HEK293T (cell line): ENCODE measurements at regions not wholly inside any gene's neighbourhood (a gene's known extent, or its start where the extent isn't known, plus 50 kb on each side); places are given as distances from the start of the nearest gene placed in this dataset.
"Not testable (repeated sequence)": the region's sequence is repeated elsewhere in the genome, so short reads cannot be mapped to it uniquely, and the experiment has no call there.

Experiments used
- CTCF ChIA-PET: fragments of 350-600 bp; formaldehyde crosslinking; extraction: SDS; loops from one replicate; lab custom pipeline; 2021; ENCODE audit warnings: antibody characterized with exemption, inconsistent platforms; lab: Yijun Ruan, JAX
- POLR2A ChIA-PET: fragments of 350-600 bp; formaldehyde crosslinking; extraction: SDS; loops from one replicate; lab custom pipeline; 2020; ENCODE audit warnings: antibody characterized with exemption, inconsistent platforms; lab: Yijun Ruan, JAX
- DNase-seq: peaks from one replicate; pipeline ENCODE4 v3.0.0; 2012; ENCODE audit warnings: mixed read lengths; ENCODE audit errors: extremely low spot score
- ARNT ChIP-seq: fragments of 450-650 bp; IDR thresholded peaks from 2 replicates; pipeline ENCODE4 v1.6.1; 2017; ENCODE audit warnings: mild to moderate bottlenecking
- BHLHE40 ChIP-seq: fragments of 450-650 bp; IDR thresholded peaks from 2 replicates; pipeline ENCODE4 v1.6.1; 2016; ENCODE audit warnings: mild to moderate bottlenecking, moderate library complexity, borderline replicate concordance
- CTBP1 ChIP-seq: fragments of 450-650 bp; IDR thresholded peaks from 2 replicates; pipeline ENCODE4 v1.6.1; 2016; ENCODE audit warnings: borderline replicate concordance
- ELF4 ChIP-seq: fragments of 450-650 bp; IDR thresholded peaks from 2 replicates; pipeline ENCODE4 v1.6.1; 2017; ENCODE audit warnings: antibody characterized with exemption
- FOXA1 ChIP-seq: fragments of 450-650 bp; IDR thresholded peaks from 2 replicates; pipeline ENCODE4 v1.6.1; 2016; ENCODE audit warnings: mild to moderate bottlenecking
- FOXK2 ChIP-seq: fragments of 450-650 bp; IDR thresholded peaks from 2 replicates; pipeline ENCODE4 v1.6.1; 2016; ENCODE audit warnings: mild to moderate bottlenecking
- FOXM1 ChIP-seq: fragments of 450-650 bp; IDR thresholded peaks from 2 replicates; pipeline ENCODE4 v1.6.1; 2017; ENCODE audit warnings: mild to moderate bottlenecking, borderline replicate concordance
- HDGF ChIP-seq: fragments of 450-650 bp; IDR thresholded peaks from 2 replicates; pipeline ENCODE4 v1.6.1; 2017; ENCODE audit warnings: antibody characterized with exemption, borderline replicate concordance
- L3MBTL2 ChIP-seq: fragments of 450-650 bp; conservative IDR thresholded peaks from 2 replicates; pipeline ENCODE4 v1.6.1; 2016; ENCODE audit warnings: mild to moderate bottlenecking
- LEF1 ChIP-seq: fragments of 450-650 bp; IDR thresholded peaks from 2 replicates; pipeline ENCODE4 v1.6.1; 2017; ENCODE audit warnings: mild to moderate bottlenecking, borderline replicate concordance
- NFRKB ChIP-seq: fragments of 450-650 bp; IDR thresholded peaks from 2 replicates; pipeline ENCODE4 v1.6.1; 2016; ENCODE audit warnings: mild to moderate bottlenecking, moderate library complexity
- PKNOX1 ChIP-seq: fragments of 450-650 bp; IDR thresholded peaks from 2 replicates; pipeline ENCODE4 v1.6.1; 2016
- SUZ12 ChIP-seq: fragments of 450-650 bp; IDR thresholded peaks from 2 replicates; pipeline ENCODE4 v1.6.1; 2016; ENCODE audit warnings: mild to moderate bottlenecking
- TARDBP ChIP-seq: fragments of 450-650 bp; IDR thresholded peaks from 2 replicates; pipeline ENCODE4 v1.6.1; 2016
- ZNF384 ChIP-seq: fragments of 450-650 bp; IDR thresholded peaks from 2 replicates; pipeline ENCODE4 v1.6.1; 2016

- POLR2A ChIA-PET, result no interaction called here
- CTCF ChIA-PET, result no interaction called here
- TF ChIP-seq BHLHE40 (no peak), CTBP1 (no peak), ARNT (no peak), ZNF384 (no peak), PKNOX1 (no peak), L3MBTL2 (no peak), FOXA1 (no peak), NFRKB (no peak), FOXM1 (no peak), FOXK2 (no peak), TARDBP (no peak), HDGF (no peak), LEF1 (no peak), ELF4 (no peak)
- DNase-seq, result no peak
These were observed 398.2 kb upstream of the FRG2C start for GRCh38 chr3:75265897-75266296.

DNA sequence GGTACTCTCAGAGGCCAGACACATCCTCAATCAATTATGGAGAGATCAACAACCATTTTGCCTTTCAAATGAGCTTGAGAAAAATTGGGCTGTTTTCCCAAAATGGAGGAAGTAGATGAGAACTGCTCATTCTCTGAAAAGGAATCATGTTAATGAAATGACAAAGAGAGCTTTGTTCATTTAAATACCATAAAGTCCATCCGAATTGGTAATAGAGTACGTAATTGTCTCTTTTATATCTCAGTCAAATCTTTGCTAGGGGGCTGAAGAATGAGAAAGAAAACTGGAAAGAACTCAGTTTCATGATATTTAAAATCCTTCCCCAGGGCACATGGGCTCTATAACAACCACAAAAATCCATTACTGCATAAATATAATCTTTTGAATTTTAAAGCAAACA lies 395.6 kb upstream of the FRG2C start:
- DNase-seq, CTCF ChIA-PET: not testable (repeated sequence)

DNA sequence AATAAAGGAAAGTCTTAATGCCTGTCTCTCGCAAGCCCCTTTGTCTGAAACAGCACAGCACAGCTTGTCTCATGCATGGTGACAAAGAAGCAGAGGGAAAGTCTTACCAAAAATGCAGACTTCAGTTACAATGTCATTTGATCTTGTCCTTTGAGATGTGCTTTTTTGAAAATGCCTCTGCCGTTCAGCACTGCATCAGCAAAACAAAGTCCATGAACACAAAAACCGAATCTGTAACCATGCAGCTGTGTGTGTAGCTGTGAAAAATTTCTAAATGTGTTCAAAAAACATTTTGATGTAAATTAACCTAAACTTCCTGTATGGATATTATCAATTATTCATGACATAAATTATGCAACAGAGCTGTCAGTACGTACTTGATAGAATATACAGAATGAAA lies 391.9 kb upstream of the FRG2C start:
- CTCF ChIA-PET, result not testable (repeated sequence)
- POLR2A ChIA-PET, result interaction anchor here (0.5 kb wide), 1 partner anchor 14 kb away, joined by 3 read pairs; no protein-coding TSS in a partner anchor

More for the DNA sequence above, 395.6 kb upstream of the FRG2C start:
- POLR2A ChIA-PET, result not testable (repeated sequence)

DNA sequence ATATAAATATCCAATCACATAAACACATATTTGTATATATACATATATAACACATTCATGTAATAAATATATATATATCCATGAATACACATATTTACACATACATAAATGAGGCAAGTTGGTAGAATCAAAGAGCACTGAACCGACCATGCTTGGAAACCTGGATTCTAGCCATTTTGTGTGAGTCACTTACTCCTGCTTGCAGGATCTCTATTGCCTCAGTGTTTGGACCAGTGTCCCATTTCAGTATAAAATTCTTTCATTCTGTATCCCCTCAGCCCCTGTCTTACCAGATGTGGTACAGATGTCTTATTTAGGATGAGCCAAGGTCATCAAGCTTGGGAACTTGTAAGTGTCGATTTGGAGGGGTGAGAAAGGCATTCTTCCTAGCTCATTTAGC lies 391.4 kb upstream of the FRG2C start:
- no peak for TF ChIP-seq CTBP1
- no peak for TF ChIP-seq NFRKB
- TF ChIP-seq SUZ12, result no peak
- no peak for TF ChIP-seq FOXA1
- no peak for TF ChIP-seq PKNOX1
- TF ChIP-seq ZNF384, result no peak
- TF ChIP-seq L3MBTL2, result no peak
- no peak for TF ChIP-seq BHLHE40
- TF ChIP-seq TARDBP, result no peak
- no peak for TF ChIP-seq ARNT
- no peak for DNase-seq
- CTCF ChIA-PET, result no interaction called here
- POLR2A ChIA-PET, result interaction anchor here (0.5 kb wide), 1 partner anchor 14 kb away, joined by 3 read pairs; no protein-coding TSS in a partner anchor

More for the DNA sequence above, 391.9 kb upstream of the FRG2C start:
- not testable (repeated sequence) for DNase-seq

DNA sequence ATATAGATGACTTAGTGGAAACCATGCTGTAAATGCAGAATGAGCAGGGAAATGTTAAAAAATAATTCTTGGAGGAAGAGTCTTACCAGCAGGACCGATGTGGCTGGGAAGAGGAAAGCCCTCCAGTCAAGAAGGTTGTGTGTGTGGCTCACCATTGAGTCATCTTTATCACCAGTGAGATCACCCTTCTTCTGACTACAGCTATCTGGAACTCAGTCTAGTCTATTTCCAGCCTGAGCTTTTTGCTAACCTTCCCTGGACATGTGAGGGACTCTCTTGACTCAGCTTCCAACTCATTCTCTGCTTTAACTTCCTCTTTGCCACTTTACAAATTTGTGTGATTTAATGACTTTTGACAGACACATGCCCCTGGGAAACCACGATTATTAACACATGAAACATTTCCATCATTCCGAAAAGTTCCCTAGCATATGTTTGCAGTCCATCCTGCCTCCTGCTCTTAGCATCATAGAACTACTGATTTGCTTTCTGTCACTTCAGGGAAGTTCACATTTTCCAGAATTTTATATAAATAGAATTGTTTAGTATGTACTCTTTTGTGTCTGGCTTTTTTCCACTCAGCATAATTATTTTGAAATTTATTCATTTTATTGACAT lies 378.5 kb upstream of the FRG2C start:
- CTCF ChIA-PET, POLR2A ChIA-PET, DNase-seq: not testable (repeated sequence)

DNA sequence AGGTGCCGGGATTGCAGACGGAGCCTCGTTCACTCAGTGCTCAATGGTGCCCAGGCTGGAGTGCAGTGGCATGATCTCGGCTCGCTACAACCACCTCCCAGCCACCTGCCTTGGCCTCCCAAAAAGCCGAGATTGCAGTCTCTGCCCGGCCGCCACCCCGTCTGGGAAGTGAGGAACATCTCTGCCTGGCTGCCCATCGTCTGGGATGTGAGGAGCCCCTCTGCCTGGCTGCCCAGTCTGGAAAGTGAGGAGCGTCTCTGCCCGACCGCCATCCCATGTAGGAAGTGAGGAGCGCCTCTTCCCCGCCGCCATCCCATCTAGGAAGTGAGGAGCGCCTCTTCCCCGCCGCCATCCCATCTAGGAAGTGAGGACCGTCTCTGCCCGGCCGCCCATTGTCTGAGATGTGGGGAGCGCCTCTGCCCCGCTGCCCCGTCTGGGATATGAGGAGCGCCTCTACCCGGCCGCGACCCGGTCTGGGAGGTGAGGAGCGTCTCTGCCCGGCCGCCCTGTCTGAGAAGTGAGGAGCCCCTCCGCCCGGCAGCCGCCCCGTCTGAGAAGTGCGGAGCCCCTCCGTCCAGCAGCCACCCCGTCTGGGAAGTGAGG lies 375.1 kb upstream of the FRG2C start:
- POLR2A ChIA-PET, CTCF ChIA-PET, DNase-seq: not testable (repeated sequence)

DNA sequence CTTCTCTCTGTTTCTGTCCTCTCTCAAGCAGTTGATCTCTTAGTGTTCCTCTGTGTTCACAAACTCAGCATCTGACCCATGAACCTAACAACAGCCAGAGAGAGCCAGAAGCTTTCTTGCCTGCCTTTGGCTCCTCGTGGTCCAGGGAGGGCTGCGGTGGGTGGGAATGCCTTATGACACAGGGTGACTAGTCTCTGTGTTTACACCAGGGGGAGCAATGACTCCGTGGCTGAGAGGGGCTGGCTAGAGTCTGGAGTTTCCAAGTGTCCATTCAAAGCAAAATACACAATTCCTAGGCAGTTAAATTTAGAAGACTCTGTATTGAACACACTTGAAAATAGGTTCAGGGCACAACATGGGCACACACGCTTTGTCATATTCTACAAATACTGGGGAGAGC lies 370.0 kb upstream of the FRG2C start:
- peak; percentile 47 for DNase-seq
- ChIA-PET POLR2A (no interaction called here), CTCF (interaction anchor here (1.0 kb wide), 1 partner anchor 128 kb away, joined by 4 read pairs; no protein-coding TSS in a partner anchor)
- TF ChIP-seq LEF1 (no peak), ZNF384 (no peak), L3MBTL2 (no peak), BHLHE40 (no peak), HDGF (no peak), CTBP1 (no peak), SUZ12 (no peak), TARDBP (no peak), PKNOX1 (no peak), FOXA1 (no peak)

- POLR2A ChIA-PET, result no interaction called here
- no peak for TF ChIP-seq NFRKB
- TF ChIP-seq BHLHE40, result no peak
- no peak for TF ChIP-seq FOXA1
- no peak for TF ChIP-seq L3MBTL2
- TF ChIP-seq TARDBP, result no peak
- TF ChIP-seq FOXM1, result no peak
- no peak for DNase-seq
- CTCF ChIA-PET, result no interaction called here
These were observed 369.1 kb upstream of the FRG2C start for GRCh38 chr3:75295013-75295412.
